ENCODE measurements at regions not wholly inside any gene's neighbourhood (a gene's known extent, or its start where the extent isn't known, plus 50 kb on each side); places are given as distances from the start of the nearest gene placed in this dataset.

DNA sequence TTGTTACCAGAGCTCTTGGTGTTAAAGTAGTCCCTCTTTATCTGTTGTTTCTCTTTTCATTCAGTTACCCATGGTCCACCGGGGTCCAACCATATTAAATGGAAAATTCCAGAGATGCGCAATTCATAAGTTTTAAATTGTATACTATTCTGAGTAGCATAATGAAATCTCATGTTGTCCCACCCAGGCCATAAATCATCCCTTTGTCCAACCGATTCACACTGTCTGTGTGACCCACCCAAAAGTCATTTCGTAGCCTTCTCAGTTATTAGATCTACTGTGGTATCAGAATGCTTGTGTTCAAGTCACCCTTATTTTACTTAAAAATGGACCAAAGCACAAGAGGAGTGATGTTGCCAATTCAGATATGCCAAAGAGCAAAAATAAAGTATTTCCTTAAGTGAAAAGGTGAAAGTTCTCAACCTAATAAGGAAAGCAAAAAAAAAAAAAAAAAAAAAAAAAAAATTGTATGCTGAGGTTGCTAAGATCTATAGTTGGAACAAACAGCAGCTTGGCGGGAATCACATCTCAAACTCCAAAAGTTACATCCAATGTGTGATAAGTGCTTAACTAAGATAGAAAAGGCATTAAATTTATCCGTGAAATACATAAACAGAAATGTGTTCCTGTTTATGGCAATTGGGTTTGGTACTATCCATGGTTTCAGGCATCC, 106.8 kb upstream of the GPBP1 start:
- in situ Hi-C loops (cut with MboI; ENCODE audit: low sequenced_read_pairs): no loop called here
- no peaks in the 10 kb centered on the region; the same call in 1 of the 2 replicates for H3K9me3 ChIP-seq (ENCODE audit: control insufficient read depth, insufficient read depth, low read length)
- H2AK5ac ChIP-seq (ENCODE audit: low read depth, low read length): no peak overlapping the region
- H2BK15ac ChIP-seq (ENCODE audit: low read depth, low read length): no peak overlapping the region
- no peaks in the 10 kb centered on the region for H3K36me3 ChIP-seq (ENCODE audit: control insufficient read depth, insufficient read depth, low read length)
- H3K9me1 ChIP-seq (ENCODE audit: insufficient read depth, low read length): no peaks in the 10 kb centered on the region
- H2BK20ac ChIP-seq (ENCODE audit: low read depth, low read length): 0 out of 2 replicates have a peak overlapping the region, but pooled peaks have one; percentile 18
- H2BK5ac ChIP-seq (ENCODE audit: low read depth, low read length, poor library complexity, severe bottlenecking): peak overlapping the region; percentile 26
- H2AFZ ChIP-seq (replicated peaks; ENCODE audit: low read length, poor library complexity): no peak overlapping the region
- no peak overlapping the region for H3K4me2 ChIP-seq (ENCODE audit: low read depth, low read length)
- dilution Hi-C loops (cut with HindIII; ENCODE audit: low sequenced_read_pairs, unreplicated experiment): no loop called here
- peaks cover 2% of the 10 kb centered on the region for H3K27me3 ChIP-seq (ENCODE audit: control insufficient read depth, insufficient read depth, low read length)
- no peaks in the 10 kb centered on the region for H4K20me1 ChIP-seq (ENCODE audit: insufficient read depth, low read length)
- peak overlapping the region; percentile 37 for H3K14ac ChIP-seq (replicated peaks; ENCODE audit: low read depth, low read length)
- no peak overlapping the region for H2AK9ac ChIP-seq (replicated peaks; ENCODE audit: low read depth, low read length, poor library complexity)
- H3K27ac ChIP-seq (ENCODE audit: insufficient read depth, low read length): no peak overlapping the region
- no peak overlapping the region for H3K9ac ChIP-seq (ENCODE audit: low read depth, low read length)
- DNase-seq: no peak
- H4K8ac ChIP-seq (ENCODE audit: low read depth in 2 of 2, low read length in 2 of 2): peak overlapping the region in 1 of 2 experiments; percentile 39; a peak in 1 of 4 replicates
- no CpG with 5 or more reads among the region's 6 CpGs for WGBS, 2 experiments (ENCODE audit: extremely low coverage in 2 of 2, insufficient read length in 1 of 2)
- H3K4me1 ChIP-seq (ENCODE audit: control insufficient read depth, insufficient read depth, low read length): peaks cover 4% of the 10 kb centered on the region
- H3K18ac ChIP-seq (ENCODE audit: low read depth, low read length): peak overlapping the region; percentile 94; the same call in 1 of the 2 replicates
- H3K4me3 ChIP-seq (ENCODE audit: insufficient read depth, low read depth, low read length): no peak overlapping the region
- ChIA-PET POLR2A (ENCODE audit: unreplicated experiment) (interaction anchor here (0.5 kb wide), 1 partner anchor 291 kb away, joined by 7 read pairs; no protein-coding TSS in a partner anchor), CTCF (interaction anchor here (0.6 kb wide), 2 partner anchors 11 to 1321 kb away, joined by 3 to 4 read pairs; no protein-coding TSS in a partner anchor)
- H3K56ac ChIP-seq (ENCODE audit: extremely low read depth, insufficient read depth, low read length): no peak overlapping the region
- H2BK120ac ChIP-seq (ENCODE audit: low read depth, low read length): peak overlapping the region; percentile 84; the same call in 1 of the 2 replicates
- no peak overlapping the region for H3K23ac ChIP-seq (ENCODE audit: low read depth, low read length)
- no TSS peak for BruUV-seq (replicated peaks)
- H3K79me1 ChIP-seq (ENCODE audit: low read depth in 1 of 2, low read length in 2 of 2): no peaks in the 10 kb centered on the region
- H4K5ac ChIP-seq (ENCODE audit: low read depth, low read length): peak overlapping the region; percentile 74; the same call in 1 of the 2 replicates
- ATAC-seq (ENCODE audit: low read depth): no peak
- TF ChIP-seq CHD1 (IDR thresholded peaks at IDR 0.05; ENCODE audit: low read depth, low read length) (no peak), FOS (IDR thresholded peaks at IDR 0.05; ENCODE audit: low read depth, low read length) (no peak), NFE2L2 (IDR thresholded peaks at IDR 0.05; ENCODE audit: low read depth, low read length) (no peak)
- TF ChIP-seq, protein P1, sequence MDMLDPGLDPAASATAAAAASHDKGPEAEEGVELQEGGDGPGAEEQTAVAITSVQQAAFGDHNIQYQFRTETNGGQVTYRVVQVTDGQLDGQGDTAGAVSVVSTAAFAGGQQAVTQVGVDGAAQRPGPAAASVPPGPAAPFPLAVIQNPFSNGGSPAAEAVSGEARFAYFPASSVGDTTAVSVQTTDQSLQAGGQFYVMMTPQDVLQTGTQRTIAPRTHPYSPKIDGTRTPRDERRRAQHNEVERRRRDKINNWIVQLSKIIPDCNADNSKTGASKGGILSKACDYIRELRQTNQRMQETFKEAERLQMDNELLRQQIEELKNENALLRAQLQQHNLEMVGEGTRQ (IDR thresholded peaks at IDR 0.05; ENCODE audit: low read depth, low read length): no peak
- no peak overlapping the region for H4K91ac ChIP-seq (ENCODE audit: insufficient read depth, low read depth, low read length)
- intact Hi-C loops (cut with micrococcal nuclease): no loop called here
- peak overlapping the region; percentile 56; the same call in 1 of the 2 replicates for H3K4ac ChIP-seq (ENCODE audit: low read depth, low read length)

Data from IMR-90 (cell line).